ENCODE measurements at regions not wholly inside any gene's neighbourhood (a gene's known extent, or its start where the extent isn't known, plus 50 kb on each side); places are given as distances from the start of the nearest gene placed in this dataset.

DNA sequence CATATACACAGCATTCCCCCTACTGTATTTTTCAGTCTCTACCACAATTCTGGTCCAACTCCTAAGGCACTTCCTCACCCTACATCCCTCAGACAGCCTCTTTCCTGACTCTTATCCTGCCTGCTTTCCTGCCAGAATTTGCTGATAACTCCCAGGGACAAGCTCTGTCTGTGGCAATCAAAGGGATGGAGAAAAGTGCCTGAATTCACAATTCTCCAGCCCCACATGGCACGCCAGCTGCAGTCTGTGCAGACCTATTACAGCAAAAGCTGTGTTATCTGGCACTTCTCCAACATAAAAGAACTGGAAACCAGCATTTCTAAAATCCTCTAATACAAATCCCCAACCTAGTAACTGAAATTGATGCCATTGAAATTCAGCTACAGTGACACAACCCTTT lies 404.8 kb downstream of the KLHL13 start:
- Histone ChIP-seq H3K27ac (no peak overlapping the region), H3K4me3 (no peak overlapping the region), H3K9me3 (replicated peaks in 1 of 3) (no peaks in the 10 kb centered on the region), H3K27me3 (no peaks in the 10 kb centered on the region), H3K4me1 (replicated peaks in 1 of 2) (no peaks in the 10 kb centered on the region), H3K36me3 (replicated peaks in 1 of 2) (no peaks in the 10 kb centered on the region)
- TF ChIP-seq, protein P1, sequence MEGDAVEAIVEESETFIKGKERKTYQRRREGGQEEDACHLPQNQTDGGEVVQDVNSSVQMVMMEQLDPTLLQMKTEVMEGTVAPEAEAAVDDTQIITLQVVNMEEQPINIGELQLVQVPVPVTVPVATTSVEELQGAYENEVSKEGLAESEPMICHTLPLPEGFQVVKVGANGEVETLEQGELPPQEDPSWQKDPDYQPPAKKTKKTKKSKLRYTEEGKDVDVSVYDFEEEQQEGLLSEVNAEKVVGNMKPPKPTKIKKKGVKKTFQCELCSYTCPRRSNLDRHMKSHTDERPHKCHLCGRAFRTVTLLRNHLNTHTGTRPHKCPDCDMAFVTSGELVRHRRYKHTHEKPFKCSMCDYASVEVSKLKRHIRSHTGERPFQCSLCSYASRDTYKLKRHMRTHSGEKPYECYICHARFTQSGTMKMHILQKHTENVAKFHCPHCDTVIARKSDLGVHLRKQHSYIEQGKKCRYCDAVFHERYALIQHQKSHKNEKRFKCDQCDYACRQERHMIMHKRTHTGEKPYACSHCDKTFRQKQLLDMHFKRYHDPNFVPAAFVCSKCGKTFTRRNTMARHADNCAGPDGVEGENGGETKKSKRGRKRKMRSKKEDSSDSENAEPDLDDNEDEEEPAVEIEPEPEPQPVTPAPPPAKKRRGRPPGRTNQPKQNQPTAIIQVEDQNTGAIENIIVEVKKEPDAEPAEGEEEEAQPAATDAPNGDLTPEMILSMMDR (IDR thresholded peaks at IDR 0.05) = no peak
- TF ChIP-seq POLR2A (IDR thresholded peaks at IDR 0.05) = no peak
- intact Hi-C loops (cut with DNase I) = no loop called here
- no peak for DNase-seq
- WGBS, 4 donors = 54 to 100% (median 74%) methylated on average over 1 of the region's 1 CpG

GRCh38 chrX:117707948-117708743 lies 408.5 kb downstream of the KLHL13 start:
- WGBS, 4 donors = 81 to 91% (median 87%) methylated on average over 8 of the region's 8 CpGs
- intact Hi-C loops (cut with DNase I) = no loop called here
- no peaks in the 10 kb centered on the region for H3K4me1 ChIP-seq (replicated peaks in 1 of 2)
- H3K27me3 ChIP-seq = no peaks in the 10 kb centered on the region
- DNase-seq = no peak
- no peak overlapping the region for H3K4me3 ChIP-seq
- no peaks in the 10 kb centered on the region for H3K36me3 ChIP-seq (replicated peaks in 1 of 2)
- TF ChIP-seq POLR2A (IDR thresholded peaks at IDR 0.05) = no peak
- TF ChIP-seq, protein P1 (IDR thresholded peaks at IDR 0.05) = no peak
- H3K9me3 ChIP-seq (replicated peaks in 1 of 3) = no peaks in the 10 kb centered on the region
- no peak overlapping the region for H3K27ac ChIP-seq

DNA sequence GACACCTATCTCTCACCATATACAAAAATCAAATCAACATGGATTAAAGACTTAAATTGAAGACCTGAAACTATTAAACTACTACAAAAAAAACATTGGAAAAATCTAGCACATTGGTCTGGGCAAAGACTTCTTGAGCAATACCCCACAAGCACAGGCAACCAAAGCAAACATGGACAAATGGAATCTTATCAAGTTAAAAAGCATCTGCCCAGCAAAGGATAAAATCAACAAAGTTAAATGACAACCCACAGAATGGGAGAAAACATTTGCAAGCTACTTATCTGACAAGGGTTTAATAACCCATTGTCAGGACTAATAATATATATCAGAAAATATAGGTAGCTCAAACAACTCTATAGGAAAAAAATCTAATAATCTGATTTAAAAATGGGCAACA lies 415.6 kb downstream of the KLHL13 start:
- H3K4me1 ChIP-seq (replicated peaks in 1 of 2) = no peaks in the 10 kb centered on the region

GRCh38 chrX:117689956-117690355 lies 426.7 kb downstream of the KLHL13 start:
- TF ChIP-seq, protein P1 (IDR thresholded peaks at IDR 0.05) = no peak
- no peak for TF ChIP-seq POLR2A (IDR thresholded peaks at IDR 0.05)
- intact Hi-C loops (cut with DNase I) = no loop called here
- DNase-seq = no peak
- WGBS, 4 donors = 38 to 65% (median 50%) methylated on average over 3 of the region's 3 CpGs
- Histone ChIP-seq H3K9me3 (replicated peaks in 1 of 3) (no peaks in the 10 kb centered on the region), H3K4me3 (no peak overlapping the region), H3K27me3 (no peaks in the 10 kb centered on the region), H3K27ac (no peak overlapping the region), H3K36me3 (replicated peaks in 1 of 2) (no peaks in the 10 kb centered on the region), H3K4me1 (replicated peaks in 1 of 2) (no peaks in the 10 kb centered on the region)

More for the DNA sequence above, 415.6 kb downstream of the KLHL13 start:
- intact Hi-C loops (cut with DNase I) = no loop called here
- Histone ChIP-seq H3K36me3 (replicated peaks in 1 of 2) (no peaks in the 10 kb centered on the region), H3K9me3 (replicated peaks in 1 of 3) (no peaks in the 10 kb centered on the region), H3K27ac (no peak overlapping the region), H3K4me3 (no peak overlapping the region), H3K27me3 (no peaks in the 10 kb centered on the region)
- DNase-seq = no peak
- TF ChIP-seq, protein P1 (IDR thresholded peaks at IDR 0.05) = no peak
- no peak for TF ChIP-seq POLR2A (IDR thresholded peaks at IDR 0.05)

All from adrenal gland (tissue), 9 donors.